HG03571 (cell line): ENCODE measurements at regions not wholly inside any gene's neighbourhood (a gene's known extent, or its start where the extent isn't known, plus 50 kb on each side); places are given as distances from the start of the nearest gene placed in this dataset.

Experiments used
- ATAC-seq: cut with Tn5 transposase; IDR thresholded peaks from one replicate; pipeline ENCODE4 v1.9.1; 2021; ENCODE audit not compliant: unreplicated experiment

DNA sequence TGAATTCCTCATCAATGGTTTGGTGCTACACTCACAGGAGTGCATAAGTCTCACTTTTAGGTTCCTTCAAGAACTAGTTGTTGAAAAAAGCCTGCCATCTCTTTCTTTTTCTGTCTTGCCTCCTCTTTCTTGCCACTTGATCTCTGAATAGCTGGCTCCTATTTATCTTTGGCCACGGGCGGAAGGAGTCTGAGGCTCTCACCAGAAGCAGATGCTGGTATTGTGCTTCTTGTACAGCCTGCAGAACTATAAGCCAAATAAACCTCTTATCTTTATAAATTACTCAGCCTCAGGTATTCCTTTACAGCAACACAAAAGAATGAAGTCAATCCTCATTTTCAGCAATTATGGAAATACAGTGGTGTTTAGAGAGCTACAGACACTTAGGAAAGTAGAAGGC is 247.1 kb upstream of the PRR16 start:
- no peak for ATAC-seq

- no peak for ATAC-seq
These were observed 244.1 kb upstream of the PRR16 start for GRCh38 chr5:120219988-120220387.

DNA sequence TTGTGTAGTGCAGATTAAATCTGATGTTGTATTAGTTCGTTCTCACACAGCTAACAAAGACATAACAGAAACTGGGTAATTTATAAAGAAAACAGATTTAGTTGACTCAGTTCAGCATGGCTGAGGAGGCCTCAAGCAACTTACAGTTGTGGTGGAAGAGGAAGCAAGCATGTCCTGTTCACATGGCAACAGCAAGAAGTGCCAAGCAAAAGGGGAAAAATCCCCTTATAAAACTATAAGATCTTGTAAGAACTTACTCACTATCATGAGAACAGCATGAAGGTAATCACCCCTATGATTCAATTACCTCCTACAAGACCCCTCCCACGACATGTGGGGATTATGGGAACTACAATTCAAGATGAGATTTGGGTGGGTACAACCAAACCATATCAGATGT is 238.6 kb upstream of the PRR16 start:
- ATAC-seq, result no peak

DNA sequence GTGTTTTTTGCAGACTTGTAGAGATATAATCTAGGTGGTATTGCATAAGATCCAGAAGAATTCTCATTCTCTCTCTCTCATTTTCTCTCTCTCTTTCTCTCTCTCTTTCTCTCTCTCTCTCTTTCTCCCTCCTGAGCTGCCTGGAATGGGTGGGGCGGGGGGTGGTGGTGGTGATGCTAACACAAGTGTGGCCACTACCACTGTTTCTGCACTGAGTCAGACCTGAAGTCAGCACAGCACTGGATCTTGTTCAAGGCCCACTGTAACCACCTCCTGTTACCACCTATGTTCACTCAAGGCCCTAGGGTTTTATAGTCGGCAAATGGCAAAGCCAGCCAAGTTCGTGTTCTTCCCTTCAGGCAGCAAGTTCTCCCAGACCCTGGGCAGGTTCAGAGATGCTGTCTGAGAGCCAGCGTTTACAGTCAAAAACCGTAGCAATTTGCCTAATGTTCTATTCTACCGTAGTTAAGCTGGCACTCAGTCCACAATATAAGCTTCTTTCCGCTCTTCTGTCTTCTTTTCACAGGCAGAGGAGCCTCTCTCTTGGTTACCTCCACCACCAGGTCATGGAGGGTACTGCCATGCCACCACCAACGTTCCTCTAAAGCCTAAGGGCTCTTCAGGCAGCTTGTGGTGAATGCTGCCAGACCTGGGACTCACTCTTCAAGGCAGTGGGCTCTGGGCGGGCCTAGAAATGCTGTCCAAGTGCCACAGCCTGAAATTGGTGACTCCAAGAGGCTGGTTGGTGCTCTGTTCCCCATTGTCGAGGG is 235.7 kb upstream of the PRR16 start:
- no peak for ATAC-seq

DNA sequence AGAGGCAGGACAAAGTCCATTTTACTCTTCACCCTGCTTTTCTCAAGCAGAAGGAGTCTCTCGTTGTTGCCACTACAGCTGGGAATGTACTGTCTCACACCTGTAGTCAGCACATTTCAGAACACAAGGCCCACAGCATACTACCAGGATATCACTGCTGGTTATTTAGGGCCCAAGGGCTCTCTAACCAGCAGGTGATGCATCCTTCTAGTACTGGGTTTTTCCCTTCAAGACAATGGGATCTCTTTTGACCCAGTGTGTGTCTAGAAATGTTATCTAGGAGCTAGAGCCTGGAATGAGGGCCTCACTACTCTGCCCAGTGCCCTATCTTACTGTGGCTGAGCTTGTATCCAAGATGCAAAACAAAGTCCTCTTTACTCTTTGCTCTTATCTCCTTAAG is 235.1 kb upstream of the PRR16 start:
- ATAC-seq, result no peak

DNA sequence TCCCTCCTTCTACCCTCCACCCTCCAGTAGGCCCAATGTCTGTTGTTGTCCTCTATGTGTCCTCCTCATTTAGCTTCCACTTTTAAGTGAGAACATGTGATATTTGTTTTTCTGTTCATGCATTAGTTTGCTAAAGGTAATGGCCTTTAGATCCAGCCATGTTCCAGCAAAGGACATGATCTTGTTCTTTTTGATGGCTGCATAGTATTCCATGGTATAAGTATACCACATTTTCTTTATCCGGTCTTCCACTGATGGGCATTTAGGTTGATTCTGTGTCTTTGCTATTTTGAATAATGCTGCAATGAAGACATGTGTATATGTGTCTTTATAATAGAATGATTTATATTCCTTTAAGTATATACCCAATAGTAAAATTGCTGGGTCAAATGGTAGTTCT is 232.5 kb upstream of the PRR16 start:
- ATAC-seq, result no peak

DNA sequence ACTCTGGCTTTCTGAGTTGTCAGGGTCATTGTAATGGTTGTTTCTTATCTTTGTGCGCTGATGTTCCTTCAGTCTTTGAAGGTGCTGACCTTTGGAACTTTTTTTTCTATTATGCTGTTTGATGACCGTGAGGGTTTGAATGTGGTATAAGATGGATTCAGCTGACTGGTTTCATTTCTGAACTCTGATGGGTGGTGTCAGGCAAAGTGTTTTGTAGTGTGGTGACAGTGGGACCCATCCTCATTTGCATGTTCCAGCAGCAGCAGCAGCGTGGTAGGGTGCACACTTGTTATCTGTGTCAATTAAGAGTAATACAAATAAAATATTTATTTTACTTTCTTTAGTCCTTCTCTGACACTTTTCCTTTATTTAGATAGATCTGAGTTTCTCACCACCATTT is 227.7 kb upstream of the PRR16 start:
- ATAC-seq, result no peak

GRCh38 chr5:120239086-120239485 is 225.0 kb upstream of the PRR16 start:
- ATAC-seq, result no peak

GRCh38 chr5:120240706-120241105 is 223.4 kb upstream of the PRR16 start:
- ATAC-seq, result no peak

- ATAC-seq, result no peak
These were observed 222.7 kb upstream of the PRR16 start for GRCh38 chr5:120241400-120241799.

GRCh38 chr5:120251898-120252297 is 212.2 kb upstream of the PRR16 start:
- ATAC-seq, result no peak

DNA sequence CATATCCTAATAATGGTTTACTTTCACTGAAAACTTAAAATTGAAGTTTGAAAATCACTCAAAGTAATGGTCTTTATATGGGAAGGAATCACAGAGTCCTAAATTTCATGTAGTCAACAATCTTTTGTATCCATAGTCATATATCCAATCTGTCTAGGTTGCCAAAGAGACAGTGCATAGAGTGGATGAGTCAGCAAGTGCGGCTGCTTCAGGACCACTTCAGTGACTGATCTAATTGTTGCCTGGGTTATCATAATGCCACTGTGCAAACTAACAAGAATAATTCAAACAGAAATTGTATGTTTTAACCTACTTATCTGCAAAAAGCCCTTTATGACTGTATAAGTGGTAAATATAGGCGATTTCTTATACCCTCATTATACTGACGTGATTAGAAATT is 211.3 kb upstream of the PRR16 start:
- no peak for ATAC-seq

- no peak for ATAC-seq
These were observed 209.7 kb upstream of the PRR16 start for GRCh38 chr5:120254385-120254784.

GRCh38 chr5:120255214-120255613 is 208.9 kb upstream of the PRR16 start:
- ATAC-seq, result no peak

- no peak for ATAC-seq
These were observed 207.7 kb upstream of the PRR16 start for GRCh38 chr5:120256376-120256775.

DNA sequence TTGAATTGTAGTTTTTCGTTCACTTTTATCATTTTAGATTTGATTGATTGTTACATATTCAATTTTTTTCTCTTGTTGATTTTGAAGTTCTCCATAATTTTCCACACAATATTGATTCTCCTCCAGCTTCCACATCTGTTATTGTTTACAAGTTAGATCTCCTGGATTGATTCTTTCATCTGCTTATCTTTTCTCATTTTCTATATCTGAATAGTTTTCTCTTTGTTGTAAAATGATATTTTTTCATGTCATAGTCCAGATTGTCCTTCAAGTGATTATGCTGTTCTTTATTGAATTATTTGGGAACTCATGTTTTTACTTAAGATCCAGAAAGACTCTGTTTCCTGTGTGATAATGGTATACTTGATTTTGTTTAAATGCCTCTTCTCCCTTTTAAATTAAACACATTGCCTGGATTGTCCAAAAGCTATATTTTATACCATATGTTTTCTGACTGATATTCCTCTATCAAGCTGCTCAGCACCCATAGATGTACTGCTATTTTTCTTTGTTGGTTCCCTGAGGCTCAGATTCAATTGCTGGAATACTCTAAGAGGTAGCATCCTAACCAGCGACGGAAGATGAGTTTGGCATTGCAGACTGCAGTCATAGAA is 206.6 kb upstream of the PRR16 start:
- no peak for ATAC-seq

- ATAC-seq, result no peak
These were observed 206.0 kb upstream of the PRR16 start for GRCh38 chr5:120258123-120258522.

- no peak for ATAC-seq
These were observed 203.4 kb upstream of the PRR16 start for GRCh38 chr5:120260651-120261050.

DNA sequence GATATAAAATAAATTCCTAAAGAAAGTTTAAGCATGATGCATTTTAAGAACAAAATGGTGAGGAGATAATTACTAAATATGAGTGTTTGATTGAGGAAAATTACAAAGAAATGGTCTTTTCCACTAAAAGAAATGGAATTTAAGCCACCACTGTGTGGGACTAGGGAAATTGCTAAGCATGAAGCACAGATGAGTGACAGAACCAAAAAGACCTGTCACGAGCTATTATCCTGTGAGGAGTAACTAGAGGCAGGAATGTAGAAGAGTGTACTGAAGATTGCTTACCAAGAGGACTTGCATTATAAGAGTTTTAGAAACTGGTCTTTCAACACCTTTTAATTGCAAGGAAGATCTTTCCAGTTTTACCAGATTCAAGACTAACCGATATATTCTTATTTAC is 193.6 kb upstream of the PRR16 start:
- no peak for ATAC-seq

- no peak for ATAC-seq
These were observed 170.3 kb upstream of the PRR16 start for GRCh38 chr5:120293796-120294195.

GRCh38 chr5:120297616-120298015 is 166.5 kb upstream of the PRR16 start:
- ATAC-seq, result no peak

- no peak for ATAC-seq
These were observed 165.1 kb upstream of the PRR16 start for GRCh38 chr5:120298981-120299380.

- ATAC-seq, result no peak
These were observed 159.4 kb upstream of the PRR16 start for GRCh38 chr5:120304663-120305062.
